ENCODE measurements at regions not wholly inside any gene's neighbourhood (a gene's known extent, or its start where the extent isn't known, plus 50 kb on each side); places are given as distances from the start of the nearest gene placed in this dataset.

DNA sequence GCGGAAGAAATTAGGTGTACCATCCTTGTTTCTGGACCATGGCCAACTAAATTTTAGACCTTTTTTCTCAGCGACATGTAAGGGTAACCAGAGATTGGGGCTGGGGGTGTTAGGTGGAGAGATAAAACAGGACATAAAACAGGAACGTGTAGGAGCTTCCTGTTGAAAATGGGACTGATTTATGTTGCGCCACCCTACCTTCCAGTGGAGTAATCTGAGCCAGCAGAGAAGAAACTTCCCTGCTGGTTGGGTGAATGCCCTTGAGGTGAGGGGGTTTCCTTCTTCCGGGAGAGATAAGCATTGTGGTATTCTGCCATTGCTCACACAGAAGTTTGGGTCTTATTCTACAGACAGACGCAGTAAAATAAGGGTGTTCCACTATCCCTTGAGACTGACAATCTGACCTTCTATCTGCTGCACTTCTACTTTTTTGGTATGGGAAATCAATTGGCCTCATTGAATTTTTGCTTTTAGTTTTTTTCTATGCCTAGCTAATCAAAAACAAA is 417.6 kb downstream of the PCNX1 start:
- TF ChIP-seq POLR2AphosphoS5 (IDR thresholded peaks at IDR 0.05): no peak
- TF ChIP-seq CTCF (IDR thresholded peaks at IDR 0.05): no peak
- no peak for TF ChIP-seq POLR2A (IDR thresholded peaks at IDR 0.05)

Measured in stomach (tissue), 4 donors.